GM11168 (cell line): ENCODE measurements at regions not wholly inside any gene's neighbourhood (a gene's known extent, or its start where the extent isn't known, plus 50 kb on each side); places are given as distances from the start of the nearest gene placed in this dataset.
"Not testable (repeated sequence)": the region's sequence is repeated elsewhere in the genome, so short reads cannot be mapped to it uniquely, and the experiment has no call there.

Experiments
- in situ Hi-C: fragments of 300-500 bp; cut with MboI; formaldehyde crosslinking; loops from one replicate; pipeline ENCODE4 v1.12.0; 2022; ENCODE audit warnings: low sequenced_read_pairs; ENCODE audit not compliant: unreplicated experiment

GRCh38 chr10:28891058-28891713, 213.9 kb downstream of the BAMBI start:
- in situ Hi-C loops, result no loop called here

GRCh38 chr10:28892818-28893547, 215.7 kb downstream of the BAMBI start:
- in situ Hi-C loops, result no loop called here

GRCh38 chr10:28894146-28894545, 216.8 kb downstream of the BAMBI start:
- in situ Hi-C loops, result no loop called here

- in situ Hi-C loops, result not testable (repeated sequence)
These were observed 218.3 kb downstream of the BAMBI start for GRCh38 chr10:28895671-28896070.

- in situ Hi-C loops, result not testable (repeated sequence)
These were observed 219.6 kb downstream of the BAMBI start for GRCh38 chr10:28896791-28897409.

- in situ Hi-C loops, result no loop called here
These were observed 220.5 kb downstream of the BAMBI start for GRCh38 chr10:28897617-28898464.

GRCh38 chr10:28902215-28902614, 224.9 kb downstream of the BAMBI start:
- in situ Hi-C loops, result no loop called here

- in situ Hi-C loops, result no loop called here
These were observed 225.7 kb downstream of the BAMBI start for GRCh38 chr10:28903063-28903462.

- in situ Hi-C loops, result no loop called here
These were observed 226.4 kb downstream of the BAMBI start for GRCh38 chr10:28903736-28904135.

- in situ Hi-C loops, result no loop called here
These were observed 228.1 kb downstream of the BAMBI start for GRCh38 chr10:28905371-28905770.

- in situ Hi-C loops, result no loop called here
These were observed 228.7 kb downstream of the BAMBI start for GRCh38 chr10:28906011-28906411.

- in situ Hi-C loops, result no loop called here
These were observed 229.1 kb downstream of the BAMBI start for GRCh38 chr10:28906415-28906814.

- in situ Hi-C loops, result no loop called here
These were observed 229.6 kb downstream of the BAMBI start for GRCh38 chr10:28906934-28907333.

- in situ Hi-C loops, result no loop called here
These were observed 232.6 kb downstream of the BAMBI start for GRCh38 chr10:28909875-28910274.

- in situ Hi-C loops, result no loop called here
These were observed 233.6 kb downstream of the BAMBI start for GRCh38 chr10:28910956-28911355.

GRCh38 chr10:28911511-28911910, 234.2 kb downstream of the BAMBI start:
- in situ Hi-C loops, result not testable (repeated sequence)

GRCh38 chr10:28912017-28912783, 234.9 kb downstream of the BAMBI start:
- in situ Hi-C loops, result no loop called here

GRCh38 chr10:28913436-28914237, 236.3 kb downstream of the BAMBI start:
- in situ Hi-C loops, result no loop called here

- in situ Hi-C loops, result no loop called here
These were observed 237.4 kb downstream of the BAMBI start for GRCh38 chr10:28914701-28915100.
